WTC11 (cell line): ENCODE measurements at regions not wholly inside any gene's neighbourhood (a gene's known extent, or its start where the extent isn't known, plus 50 kb on each side); places are given as distances from the start of the nearest gene placed in this dataset.

Source experiments
- ATF1 ChIP-seq: sonication (generic); formaldehyde crosslinking; IDR thresholded peaks from 2 replicates; pipeline ENCODE4 v1.8.1; 2023; ENCODE audit warnings: mild to moderate bottlenecking, moderate library complexity, missing genetic modification reagents
- CBFB ChIP-seq: sonication (generic); formaldehyde crosslinking; IDR thresholded peaks from 2 replicates; pipeline ENCODE4 v1.8.1; 2022; ENCODE audit warnings: mild to moderate bottlenecking, low read depth, missing genetic modification reagents
- RELA ChIP-seq: sonication (generic); formaldehyde crosslinking; IDR thresholded peaks from 2 replicates; pipeline ENCODE4 v1.8.1; 2022; ENCODE audit warnings: missing genetic modification reagents, mild to moderate bottlenecking, borderline replicate concordance
- SP1 ChIP-seq: sonication (generic); formaldehyde crosslinking; conservative IDR thresholded peaks from 2 replicates; pipeline ENCODE4 v1.8.1; 2022; ENCODE audit warnings: missing genetic modification reagents
- TP53 ChIP-seq: sonication (generic); formaldehyde crosslinking; IDR thresholded peaks from 2 replicates; pipeline ENCODE4 v1.8.1; 2023; ENCODE audit warnings: mild to moderate bottlenecking, missing genetic modification reagents
- ZNF423 ChIP-seq: fragments of 250-450 bp; sonication (Bioruptor Pico); IDR thresholded peaks from 2 replicates; pipeline ENCODE4 v2.1.2; 2022; ENCODE audit warnings: mild to moderate bottlenecking, moderate library complexity
- ZNF671 ChIP-seq: fragments of 250-450 bp; sonication (Bioruptor Pico); IDR thresholded peaks from 2 replicates; pipeline ENCODE4 v1.8.0; 2021; ENCODE audit warnings: mild to moderate bottlenecking
- TF ChIP-seq, protein P1 (sequence below): sonication (generic); formaldehyde crosslinking; conservative IDR thresholded peaks from 2 replicates; pipeline ENCODE4 v1.8.1; 2023; ENCODE audit warnings: mild to moderate bottlenecking, low read depth, missing genetic modification reagents, moderate library complexity
- TF ChIP-seq, protein P2 (sequence below): fragments of 200-600 bp; IDR thresholded peaks from 2 replicates; pipeline ENCODE4 v1.8.0; 2022; ENCODE audit warnings: antibody characterized with exemption
- TF ChIP-seq, protein P3 (sequence below): sonication (generic); formaldehyde crosslinking; IDR thresholded peaks from 2 replicates; pipeline ENCODE4 v1.8.0; 2022; ENCODE audit warnings: mild to moderate bottlenecking, missing genetic modification reagents
- TF ChIP-seq, protein P4 (sequence below): sonication (generic); formaldehyde crosslinking; IDR thresholded peaks from 2 replicates; pipeline ENCODE4 v1.8.0; 2023; ENCODE audit warnings: missing genetic modification reagents
- TF ChIP-seq, protein P5 (sequence below): sonication (generic); formaldehyde crosslinking; IDR thresholded peaks from 2 replicates; pipeline ENCODE4 v1.8.0; 2023; ENCODE audit warnings: missing genetic modification reagents, mild to moderate bottlenecking, borderline replicate concordance
- TF ChIP-seq, protein P6 (sequence below): sonication (generic); formaldehyde crosslinking; IDR thresholded peaks from 2 replicates; pipeline ENCODE4 v1.8.0; 2023; ENCODE audit warnings: mild to moderate bottlenecking, missing genetic modification reagents

DNA sequence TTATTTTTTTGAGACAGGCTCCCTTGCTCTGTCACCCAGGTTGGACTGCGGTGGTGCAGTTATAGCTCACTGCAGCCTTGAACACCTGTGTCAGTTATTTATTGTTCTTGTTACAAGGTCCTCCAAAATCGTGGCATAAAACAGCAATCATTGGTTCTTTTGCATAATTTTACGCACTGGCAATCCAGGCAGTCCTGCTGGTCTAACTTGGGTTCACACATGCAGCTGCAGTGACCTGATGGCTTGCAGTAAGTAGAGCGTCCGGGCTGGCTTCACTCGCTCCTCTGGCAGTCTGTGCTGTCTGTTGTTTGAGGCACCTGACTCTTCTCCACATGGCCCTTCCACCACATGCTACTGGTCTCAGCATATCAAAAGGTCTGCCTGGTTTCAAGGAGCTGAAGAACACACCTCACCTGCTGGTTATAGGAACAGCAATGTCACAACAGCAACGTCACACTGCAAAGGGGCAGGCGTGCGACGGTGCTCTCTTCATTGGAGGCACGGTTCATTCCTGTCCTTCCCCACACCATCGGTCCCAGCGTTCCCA, 894.6 kb downstream of the TRIML1 start:
- TF ChIP-seq TP53 (no peak), RELA (no peak), ZNF423 (CRISPR knock-in tag) (no peak), ATF1 (CRISPR knock-in tag) (no peak), ZNF671 (CRISPR knock-in tag) (no peak), CBFB (CRISPR knock-in tag) (no peak), SP1 (CRISPR knock-in tag) (no peak)
- TF ChIP-seq, protein P1, sequence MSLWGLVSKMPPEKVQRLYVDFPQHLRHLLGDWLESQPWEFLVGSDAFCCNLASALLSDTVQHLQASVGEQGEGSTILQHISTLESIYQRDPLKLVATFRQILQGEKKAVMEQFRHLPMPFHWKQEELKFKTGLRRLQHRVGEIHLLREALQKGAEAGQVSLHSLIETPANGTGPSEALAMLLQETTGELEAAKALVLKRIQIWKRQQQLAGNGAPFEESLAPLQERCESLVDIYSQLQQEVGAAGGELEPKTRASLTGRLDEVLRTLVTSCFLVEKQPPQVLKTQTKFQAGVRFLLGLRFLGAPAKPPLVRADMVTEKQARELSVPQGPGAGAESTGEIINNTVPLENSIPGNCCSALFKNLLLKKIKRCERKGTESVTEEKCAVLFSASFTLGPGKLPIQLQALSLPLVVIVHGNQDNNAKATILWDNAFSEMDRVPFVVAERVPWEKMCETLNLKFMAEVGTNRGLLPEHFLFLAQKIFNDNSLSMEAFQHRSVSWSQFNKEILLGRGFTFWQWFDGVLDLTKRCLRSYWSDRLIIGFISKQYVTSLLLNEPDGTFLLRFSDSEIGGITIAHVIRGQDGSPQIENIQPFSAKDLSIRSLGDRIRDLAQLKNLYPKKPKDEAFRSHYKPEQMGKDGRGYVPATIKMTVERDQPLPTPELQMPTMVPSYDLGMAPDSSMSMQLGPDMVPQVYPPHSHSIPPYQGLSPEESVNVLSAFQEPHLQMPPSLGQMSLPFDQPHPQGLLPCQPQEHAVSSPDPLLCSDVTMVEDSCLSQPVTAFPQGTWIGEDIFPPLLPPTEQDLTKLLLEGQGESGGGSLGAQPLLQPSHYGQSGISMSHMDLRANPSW (CRISPR knock-in tag), result no peak
- TF ChIP-seq, protein P2, sequence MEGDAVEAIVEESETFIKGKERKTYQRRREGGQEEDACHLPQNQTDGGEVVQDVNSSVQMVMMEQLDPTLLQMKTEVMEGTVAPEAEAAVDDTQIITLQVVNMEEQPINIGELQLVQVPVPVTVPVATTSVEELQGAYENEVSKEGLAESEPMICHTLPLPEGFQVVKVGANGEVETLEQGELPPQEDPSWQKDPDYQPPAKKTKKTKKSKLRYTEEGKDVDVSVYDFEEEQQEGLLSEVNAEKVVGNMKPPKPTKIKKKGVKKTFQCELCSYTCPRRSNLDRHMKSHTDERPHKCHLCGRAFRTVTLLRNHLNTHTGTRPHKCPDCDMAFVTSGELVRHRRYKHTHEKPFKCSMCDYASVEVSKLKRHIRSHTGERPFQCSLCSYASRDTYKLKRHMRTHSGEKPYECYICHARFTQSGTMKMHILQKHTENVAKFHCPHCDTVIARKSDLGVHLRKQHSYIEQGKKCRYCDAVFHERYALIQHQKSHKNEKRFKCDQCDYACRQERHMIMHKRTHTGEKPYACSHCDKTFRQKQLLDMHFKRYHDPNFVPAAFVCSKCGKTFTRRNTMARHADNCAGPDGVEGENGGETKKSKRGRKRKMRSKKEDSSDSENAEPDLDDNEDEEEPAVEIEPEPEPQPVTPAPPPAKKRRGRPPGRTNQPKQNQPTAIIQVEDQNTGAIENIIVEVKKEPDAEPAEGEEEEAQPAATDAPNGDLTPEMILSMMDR, result no peak
- TF ChIP-seq, protein P3, sequence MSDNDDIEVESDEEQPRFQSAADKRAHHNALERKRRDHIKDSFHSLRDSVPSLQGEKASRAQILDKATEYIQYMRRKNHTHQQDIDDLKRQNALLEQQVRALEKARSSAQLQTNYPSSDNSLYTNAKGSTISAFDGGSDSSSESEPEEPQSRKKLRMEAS (CRISPR knock-in tag), result peak; percentile 58
- TF ChIP-seq, protein P4, sequence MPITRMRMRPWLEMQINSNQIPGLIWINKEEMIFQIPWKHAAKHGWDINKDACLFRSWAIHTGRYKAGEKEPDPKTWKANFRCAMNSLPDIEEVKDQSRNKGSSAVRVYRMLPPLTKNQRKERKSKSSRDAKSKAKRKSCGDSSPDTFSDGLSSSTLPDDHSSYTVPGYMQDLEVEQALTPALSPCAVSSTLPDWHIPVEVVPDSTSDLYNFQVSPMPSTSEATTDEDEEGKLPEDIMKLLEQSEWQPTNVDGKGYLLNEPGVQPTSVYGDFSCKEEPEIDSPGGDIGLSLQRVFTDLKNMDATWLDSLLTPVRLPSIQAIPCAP (CRISPR knock-in tag), result no peak
- TF ChIP-seq, protein P5, sequence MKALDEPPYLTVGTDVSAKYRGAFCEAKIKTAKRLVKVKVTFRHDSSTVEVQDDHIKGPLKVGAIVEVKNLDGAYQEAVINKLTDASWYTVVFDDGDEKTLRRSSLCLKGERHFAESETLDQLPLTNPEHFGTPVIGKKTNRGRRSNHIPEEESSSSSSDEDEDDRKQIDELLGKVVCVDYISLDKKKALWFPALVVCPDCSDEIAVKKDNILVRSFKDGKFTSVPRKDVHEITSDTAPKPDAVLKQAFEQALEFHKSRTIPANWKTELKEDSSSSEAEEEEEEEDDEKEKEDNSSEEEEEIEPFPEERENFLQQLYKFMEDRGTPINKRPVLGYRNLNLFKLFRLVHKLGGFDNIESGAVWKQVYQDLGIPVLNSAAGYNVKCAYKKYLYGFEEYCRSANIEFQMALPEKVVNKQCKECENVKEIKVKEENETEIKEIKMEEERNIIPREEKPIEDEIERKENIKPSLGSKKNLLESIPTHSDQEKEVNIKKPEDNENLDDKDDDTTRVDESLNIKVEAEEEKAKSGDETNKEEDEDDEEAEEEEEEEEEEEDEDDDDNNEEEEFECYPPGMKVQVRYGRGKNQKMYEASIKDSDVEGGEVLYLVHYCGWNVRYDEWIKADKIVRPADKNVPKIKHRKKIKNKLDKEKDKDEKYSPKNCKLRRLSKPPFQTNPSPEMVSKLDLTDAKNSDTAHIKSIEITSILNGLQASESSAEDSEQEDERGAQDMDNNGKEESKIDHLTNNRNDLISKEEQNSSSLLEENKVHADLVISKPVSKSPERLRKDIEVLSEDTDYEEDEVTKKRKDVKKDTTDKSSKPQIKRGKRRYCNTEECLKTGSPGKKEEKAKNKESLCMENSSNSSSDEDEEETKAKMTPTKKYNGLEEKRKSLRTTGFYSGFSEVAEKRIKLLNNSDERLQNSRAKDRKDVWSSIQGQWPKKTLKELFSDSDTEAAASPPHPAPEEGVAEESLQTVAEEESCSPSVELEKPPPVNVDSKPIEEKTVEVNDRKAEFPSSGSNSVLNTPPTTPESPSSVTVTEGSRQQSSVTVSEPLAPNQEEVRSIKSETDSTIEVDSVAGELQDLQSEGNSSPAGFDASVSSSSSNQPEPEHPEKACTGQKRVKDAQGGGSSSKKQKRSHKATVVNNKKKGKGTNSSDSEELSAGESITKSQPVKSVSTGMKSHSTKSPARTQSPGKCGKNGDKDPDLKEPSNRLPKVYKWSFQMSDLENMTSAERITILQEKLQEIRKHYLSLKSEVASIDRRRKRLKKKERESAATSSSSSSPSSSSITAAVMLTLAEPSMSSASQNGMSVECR (CRISPR knock-in tag), result no peak
- TF ChIP-seq, protein P6, sequence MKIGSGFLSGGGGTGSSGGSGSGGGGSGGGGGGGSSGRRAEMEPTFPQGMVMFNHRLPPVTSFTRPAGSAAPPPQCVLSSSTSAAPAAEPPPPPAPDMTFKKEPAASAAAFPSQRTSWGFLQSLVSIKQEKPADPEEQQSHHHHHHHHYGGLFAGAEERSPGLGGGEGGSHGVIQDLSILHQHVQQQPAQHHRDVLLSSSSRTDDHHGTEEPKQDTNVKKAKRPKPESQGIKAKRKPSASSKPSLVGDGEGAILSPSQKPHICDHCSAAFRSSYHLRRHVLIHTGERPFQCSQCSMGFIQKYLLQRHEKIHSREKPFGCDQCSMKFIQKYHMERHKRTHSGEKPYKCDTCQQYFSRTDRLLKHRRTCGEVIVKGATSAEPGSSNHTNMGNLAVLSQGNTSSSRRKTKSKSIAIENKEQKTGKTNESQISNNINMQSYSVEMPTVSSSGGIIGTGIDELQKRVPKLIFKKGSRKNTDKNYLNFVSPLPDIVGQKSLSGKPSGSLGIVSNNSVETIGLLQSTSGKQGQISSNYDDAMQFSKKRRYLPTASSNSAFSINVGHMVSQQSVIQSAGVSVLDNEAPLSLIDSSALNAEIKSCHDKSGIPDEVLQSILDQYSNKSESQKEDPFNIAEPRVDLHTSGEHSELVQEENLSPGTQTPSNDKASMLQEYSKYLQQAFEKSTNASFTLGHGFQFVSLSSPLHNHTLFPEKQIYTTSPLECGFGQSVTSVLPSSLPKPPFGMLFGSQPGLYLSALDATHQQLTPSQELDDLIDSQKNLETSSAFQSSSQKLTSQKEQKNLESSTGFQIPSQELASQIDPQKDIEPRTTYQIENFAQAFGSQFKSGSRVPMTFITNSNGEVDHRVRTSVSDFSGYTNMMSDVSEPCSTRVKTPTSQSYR, result no peak
